ENCODE measurements at regions not wholly inside any gene's neighbourhood (a gene's known extent, or its start where the extent isn't known, plus 50 kb on each side); places are given as distances from the start of the nearest gene placed in this dataset.

DNA sequence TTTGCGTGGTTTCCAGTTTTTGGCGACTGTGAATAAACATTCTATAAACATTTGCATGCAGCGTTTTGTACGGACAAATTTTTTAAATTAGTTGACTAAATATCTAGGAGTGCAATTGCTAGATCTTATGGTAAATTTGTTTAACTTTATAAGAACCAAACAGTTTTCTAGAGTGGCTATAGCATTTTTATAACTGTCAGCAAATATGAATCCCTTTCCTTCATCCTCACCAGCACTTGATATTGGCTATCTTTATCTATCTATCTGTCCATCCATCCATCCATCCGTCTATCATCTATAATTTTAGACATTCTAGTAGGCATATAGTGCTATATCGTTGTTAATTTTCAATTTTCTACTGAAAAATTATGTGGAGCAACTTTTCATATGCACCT, 158.4 kb upstream of the CHRNA7 start:
- no peak for DNase-seq

- DNase-seq = no peak
Measured at GRCh38 chr15:31887246-31887645, 143.1 kb upstream of the CHRNA7 start.

DNA sequence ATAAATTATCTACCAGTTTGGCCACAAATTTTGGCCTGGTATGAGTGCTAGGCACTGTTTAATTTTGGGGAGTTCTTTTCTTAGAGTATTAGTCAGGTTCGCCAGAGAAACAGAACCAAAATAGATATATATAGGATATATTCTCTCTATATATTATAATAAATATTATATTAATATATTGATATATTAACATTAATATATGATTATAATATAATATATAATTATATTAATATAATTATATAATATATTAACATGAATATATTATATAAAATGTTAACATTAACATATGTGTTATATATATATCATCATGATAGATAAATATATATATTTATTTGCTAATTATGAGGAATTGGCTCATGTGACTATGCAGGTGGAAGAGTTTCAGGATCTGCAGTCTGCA, 137.8 kb upstream of the CHRNA7 start:
- no peak for DNase-seq

DNA sequence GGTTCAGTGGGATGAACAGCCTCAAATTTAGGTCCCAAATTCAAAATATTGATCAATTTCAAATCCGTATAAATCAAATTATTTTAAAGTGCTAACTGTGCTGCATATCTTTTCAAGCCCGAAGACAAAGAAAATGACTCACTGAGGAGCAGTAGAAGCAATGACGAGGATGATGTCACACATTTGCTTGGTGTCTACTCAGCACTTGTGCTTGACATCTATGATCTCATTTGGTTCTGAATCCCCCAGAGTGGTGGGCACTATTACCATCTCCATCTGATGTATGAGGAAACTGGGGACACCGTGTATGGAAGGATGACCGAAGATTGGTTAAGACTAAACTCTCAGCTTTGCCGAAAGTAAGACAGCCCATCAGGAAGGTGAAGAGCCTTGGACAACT, 136.5 kb upstream of the CHRNA7 start:
- no peak for DNase-seq

DNA sequence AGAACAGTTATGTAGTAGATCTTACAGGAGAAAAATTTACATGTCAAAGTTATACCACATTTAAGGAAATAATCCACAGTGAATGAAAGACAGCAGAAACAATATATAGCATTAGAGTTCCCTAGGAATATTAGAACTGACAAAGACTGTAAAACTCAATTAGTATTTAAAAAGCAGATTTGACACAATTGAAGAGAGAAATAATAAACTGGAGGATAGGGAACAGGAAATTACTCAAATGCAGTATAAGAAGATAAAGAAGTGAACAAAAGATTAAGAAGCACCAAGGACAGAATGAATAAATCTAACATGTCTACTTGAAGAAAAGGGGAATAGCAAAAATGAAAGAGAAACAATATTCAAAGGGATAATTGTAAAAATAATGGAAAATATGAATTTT, 132.6 kb upstream of the CHRNA7 start:
- no peak for DNase-seq

DNA sequence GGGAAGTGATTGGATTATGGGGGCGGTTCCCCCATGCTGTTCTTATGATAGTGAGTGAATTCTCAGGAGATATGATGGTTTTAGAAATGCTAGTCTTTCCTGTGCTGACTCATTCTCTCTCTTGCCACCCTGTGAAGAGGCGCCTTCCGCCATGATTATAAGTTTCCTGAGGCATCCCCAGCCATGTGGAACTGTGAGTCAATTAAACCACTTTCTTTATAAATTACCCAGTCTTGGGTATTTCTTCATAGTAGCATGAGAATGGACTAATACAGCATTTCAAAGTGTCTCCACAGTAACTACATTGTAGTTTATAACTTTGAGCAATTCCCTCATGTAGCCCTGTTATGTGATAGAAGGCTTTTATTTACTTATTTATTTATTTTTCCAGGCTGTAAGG, 128.8 kb upstream of the CHRNA7 start:
- DNase-seq = no peak

GRCh38 chr15:31905054-31905453, 125.3 kb upstream of the CHRNA7 start:
- DNase-seq = no peak

- DNase-seq = no peak
Measured at GRCh38 chr15:31925541-31925940, 104.8 kb upstream of the CHRNA7 start.

DNA sequence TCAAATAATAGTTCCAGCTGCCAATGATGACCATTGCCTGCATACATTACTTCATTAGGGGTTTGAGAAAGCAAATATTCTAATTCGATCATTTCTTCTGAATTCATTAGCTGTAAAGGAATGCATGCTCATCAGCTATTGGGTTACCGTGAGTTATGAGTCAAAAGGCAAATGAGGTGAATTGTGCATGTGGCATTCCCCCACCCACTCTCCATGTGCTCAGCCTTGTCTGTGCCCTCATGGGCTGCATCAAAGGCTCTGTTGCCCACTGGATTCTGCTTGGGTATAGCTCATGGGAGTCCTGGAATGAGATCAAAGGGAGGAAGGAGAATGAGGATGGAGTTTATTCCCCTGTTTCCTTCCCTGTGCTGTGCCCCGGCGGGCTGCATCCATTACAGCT, 99.3 kb upstream of the CHRNA7 start:
- DNase-seq = no peak

GRCh38 chr15:31932576-31932975, 97.7 kb upstream of the CHRNA7 start:
- no peak for DNase-seq

GRCh38 chr15:31934821-31935220, 95.5 kb upstream of the CHRNA7 start:
- DNase-seq = no peak

DNA sequence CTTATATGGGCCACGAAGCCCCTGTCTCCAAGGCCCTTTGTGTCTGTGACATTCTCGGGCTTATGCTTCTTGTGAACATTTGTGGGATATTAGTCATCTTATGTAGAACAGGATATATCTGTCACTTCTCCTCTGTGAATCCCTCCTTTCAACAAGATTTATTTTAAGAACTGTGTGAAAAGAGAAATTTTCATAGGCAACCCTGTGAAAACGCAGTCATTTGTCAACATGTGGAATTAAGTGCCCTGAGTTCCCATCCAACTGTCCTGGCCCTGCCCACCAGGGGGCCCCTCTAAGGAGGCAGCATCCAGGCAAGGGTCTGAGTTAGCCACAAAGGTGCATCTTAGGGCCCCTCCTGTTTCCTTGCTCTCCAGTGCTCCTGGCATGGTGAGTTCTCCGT, 76.8 kb upstream of the CHRNA7 start:
- DNase-seq = no peak

GRCh38 chr15:31954374-31955172, 75.7 kb upstream of the CHRNA7 start:
- peak; percentile 23 for DNase-seq

GRCh38 chr15:31955734-31956133, 74.6 kb upstream of the CHRNA7 start:
- DNase-seq = no peak

DNA sequence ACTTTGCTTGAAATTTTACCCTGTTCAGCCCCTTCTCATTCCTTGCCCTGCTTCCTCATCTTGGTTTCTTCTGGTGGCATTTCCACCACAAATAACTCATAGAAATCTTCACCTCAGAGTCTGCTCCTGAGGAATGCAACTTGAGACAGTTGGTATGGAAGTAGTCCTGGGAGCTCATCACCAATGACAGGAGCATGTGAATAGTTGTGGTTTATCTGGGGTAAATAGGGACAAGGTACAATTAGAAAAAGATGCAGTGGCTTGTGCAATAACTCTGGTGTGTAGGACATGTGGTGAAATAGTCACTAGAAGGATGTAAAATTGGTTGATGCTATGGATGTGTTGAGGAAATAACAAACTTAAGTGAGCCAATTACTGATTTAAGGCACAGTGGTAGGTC, 72.7 kb upstream of the CHRNA7 start:
- DNase-seq = no peak

DNA sequence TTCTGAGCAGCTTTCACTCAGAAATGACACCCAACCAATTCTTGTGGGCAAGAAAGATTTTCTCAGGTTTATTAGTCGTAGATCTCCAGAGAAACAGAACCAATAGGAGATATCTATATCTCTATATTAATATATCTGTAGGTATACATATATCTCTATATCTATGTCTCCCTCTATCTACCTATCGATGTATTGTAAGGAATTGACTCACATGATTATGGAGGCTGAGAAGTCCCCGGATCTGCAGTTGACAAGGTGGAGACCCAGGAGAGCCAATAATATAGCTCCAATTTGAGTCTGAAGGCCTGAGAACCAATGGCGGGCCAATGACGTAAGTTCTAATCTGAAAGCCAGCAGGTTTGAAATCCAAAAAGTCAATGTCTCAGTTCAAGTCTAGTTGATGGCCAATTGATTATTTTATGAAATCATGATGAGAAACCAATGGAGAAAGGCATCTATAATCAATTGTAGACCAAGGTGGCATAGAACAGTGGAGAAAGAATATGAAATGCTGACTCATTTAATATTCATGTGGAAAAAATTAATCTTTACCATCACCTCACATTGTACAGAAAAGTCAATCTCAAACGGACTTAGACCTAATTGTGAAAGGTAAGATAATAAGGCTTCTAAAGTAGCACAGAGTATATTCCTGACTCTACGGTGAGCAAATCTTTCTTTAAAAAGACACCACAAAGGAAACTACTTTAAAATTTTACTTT, 65.6 kb upstream of the CHRNA7 start:
- no peak for DNase-seq

DNA sequence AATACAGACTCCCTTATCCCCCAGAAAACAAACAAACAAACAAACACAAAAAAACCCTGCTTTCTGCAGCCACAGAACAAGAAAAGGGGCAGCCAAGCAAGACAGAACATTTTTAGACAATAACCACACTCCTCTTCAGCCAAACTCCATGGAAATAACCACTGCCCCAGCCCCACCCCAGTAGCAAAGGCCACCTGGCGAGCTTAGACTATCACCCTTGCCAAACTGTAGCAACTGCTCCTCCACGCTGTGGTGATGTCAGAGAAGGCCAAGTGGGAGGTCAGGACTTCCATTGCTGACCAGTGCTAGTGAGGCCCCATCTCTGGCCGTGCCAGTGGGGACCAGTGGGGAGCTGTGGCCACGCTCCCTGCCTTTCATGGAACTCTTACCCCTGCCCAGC, 60.3 kb upstream of the CHRNA7 start:
- no peak for DNase-seq

DNA sequence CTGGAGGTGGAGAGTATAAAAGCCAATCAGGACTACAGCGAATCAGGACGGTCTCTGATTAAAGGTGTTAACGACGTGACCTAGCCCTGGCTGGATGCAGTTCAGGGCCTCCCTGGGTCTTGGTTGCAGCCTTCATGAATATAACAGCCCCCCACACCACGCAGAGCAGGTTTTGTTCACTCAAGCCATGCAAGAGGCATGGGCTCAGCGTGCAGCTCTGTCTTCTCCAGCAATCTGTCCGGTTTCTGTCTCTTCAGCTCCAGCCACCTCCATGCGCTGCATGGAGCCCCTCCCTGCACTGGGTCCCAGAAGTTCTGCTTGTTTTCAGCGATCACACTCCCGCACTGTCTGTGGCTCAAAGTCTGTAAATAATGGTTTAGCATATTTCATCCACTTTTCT, 57.1 kb upstream of the CHRNA7 start:
- no peak for DNase-seq

- no peak for DNase-seq
Measured at GRCh38 chr15:31974154-31974794, 56.0 kb upstream of the CHRNA7 start.

GRCh38 chr15:31974855-31975829, 55.2 kb upstream of the CHRNA7 start:
- DNase-seq = peak; percentile 36

GRCh38 chr15:31975830-31976229, 54.5 kb upstream of the CHRNA7 start:
- DNase-seq = no peak

DNA sequence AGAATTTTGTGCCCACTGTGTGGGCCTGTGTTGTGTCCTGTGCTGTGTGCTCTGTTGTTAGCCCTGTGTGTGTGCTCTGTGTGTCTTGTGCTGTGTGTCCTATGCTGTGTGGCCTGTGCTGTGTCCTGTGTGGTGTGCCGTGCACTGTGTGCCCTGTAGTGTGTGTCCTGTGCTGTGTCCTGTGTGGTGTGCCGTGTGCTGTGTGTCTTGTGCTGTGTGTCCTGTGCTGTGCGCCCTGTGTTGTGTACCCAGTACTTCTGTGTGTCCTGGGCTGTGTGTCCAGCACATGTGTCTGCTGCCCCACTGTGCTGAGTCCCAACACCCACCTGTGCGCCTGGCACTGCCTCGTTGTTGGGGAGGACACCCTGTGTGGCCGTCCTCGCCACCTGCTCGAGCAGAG, 53.2 kb upstream of the CHRNA7 start:
- DNase-seq = no peak
